G401.6 (cell line): ENCODE measurements at regions not wholly inside any gene's neighbourhood (a gene's known extent, or its start where the extent isn't known, plus 50 kb on each side); places are given as distances from the start of the nearest gene placed in this dataset.

Experiments
- FAIRE-seq: peaks from 2 replicates; lab custom pipeline; 2012; peaks lifted over from hg19 to GRCh38; lab: Jason Lieb, UNC

DNA sequence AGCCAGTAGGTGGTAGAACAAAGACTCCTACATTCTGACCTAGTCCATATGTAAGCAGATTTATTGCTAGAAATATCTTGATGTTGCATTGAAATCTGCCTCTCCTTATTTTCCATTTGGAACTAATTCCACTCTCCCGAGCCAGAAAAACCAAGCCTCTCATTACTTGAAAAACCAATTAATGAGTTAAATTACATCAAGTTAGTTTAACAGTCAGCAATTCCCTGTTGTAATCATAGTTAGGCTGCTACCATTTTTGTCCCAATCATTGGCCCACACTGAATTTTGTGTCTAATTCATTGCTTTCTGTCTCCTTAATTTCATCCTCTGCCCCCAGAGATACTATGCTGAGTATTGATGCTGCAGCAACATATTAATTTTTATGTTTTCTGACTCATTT, 168.3 kb upstream of the TNP1 start:
- FAIRE-seq: no peak

DNA sequence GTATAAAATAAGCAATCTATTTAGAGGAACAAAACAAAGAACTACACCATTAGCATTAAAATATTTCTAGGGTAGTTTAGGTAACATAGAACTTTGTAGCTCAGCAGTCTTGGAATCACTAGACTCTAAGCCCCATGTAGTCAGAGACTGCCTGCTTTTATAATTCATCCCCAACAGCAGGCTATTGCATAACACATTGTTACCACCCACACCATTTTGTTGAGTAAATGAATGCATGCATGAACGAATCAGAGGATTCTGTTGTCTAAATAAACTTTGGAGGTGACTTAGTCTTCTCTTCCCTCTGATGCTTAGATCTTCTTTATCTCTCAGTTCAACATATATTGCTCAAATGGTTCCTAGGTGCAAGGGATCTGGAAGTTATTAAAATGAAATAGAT, 167.6 kb upstream of the TNP1 start:
- FAIRE-seq: no peak

DNA sequence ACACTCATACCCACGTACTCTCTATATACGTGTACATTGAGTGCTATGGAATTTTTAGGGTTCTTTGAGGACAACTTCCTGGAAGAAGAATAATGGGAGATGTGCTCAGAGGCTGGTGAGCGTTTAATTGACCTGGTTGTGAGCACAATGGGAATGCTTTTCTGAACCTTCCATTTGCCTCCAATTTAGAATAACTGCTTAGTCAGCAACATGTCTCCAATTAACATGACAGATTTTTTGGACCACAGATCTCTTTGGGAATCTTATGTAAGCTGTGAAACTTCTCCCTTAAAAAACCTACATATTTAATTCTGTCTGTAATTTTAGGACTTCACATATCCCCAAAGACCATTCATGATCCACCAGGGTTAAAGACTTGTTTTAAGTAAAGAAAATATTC, 166.7 kb upstream of the TNP1 start:
- FAIRE-seq: no peak

DNA sequence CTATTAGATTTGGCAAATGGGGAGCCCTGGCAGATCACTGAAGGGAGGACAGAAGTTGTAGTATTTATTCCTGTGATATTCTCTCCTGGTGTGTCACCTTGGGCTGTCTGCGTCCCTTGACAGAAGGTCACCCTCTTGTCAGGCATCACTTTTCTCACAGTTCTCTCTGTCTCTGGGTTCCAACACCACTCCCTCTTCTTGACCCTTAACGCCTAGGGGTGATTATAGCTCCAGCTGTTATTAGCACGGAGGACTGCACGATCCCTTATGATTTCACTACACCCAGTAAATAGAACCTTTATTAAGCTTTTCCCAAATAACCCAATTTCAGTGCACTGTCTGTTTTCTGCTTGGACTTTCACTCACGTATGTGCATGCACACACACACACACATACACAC, 166.3 kb upstream of the TNP1 start:
- no peak for FAIRE-seq

DNA sequence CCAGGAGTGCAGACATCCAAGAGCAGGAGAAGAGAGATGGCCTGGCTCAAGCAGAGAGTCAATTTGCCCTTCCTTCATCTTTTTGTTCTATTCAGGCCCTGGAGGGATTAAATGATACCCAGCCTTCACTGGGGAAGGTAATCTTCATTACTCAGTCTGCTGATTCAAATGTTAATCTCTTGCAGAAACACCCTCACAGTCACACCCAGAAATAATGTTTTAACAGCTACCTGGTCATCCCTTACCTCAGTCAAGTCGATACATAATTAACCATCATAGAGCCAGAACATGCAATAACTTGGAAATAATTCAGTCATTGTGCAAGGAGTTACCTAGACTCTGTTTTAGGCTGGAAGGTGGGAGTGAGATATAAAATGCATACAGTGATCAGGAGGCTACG, 163.7 kb upstream of the TNP1 start:
- no peak for FAIRE-seq

DNA sequence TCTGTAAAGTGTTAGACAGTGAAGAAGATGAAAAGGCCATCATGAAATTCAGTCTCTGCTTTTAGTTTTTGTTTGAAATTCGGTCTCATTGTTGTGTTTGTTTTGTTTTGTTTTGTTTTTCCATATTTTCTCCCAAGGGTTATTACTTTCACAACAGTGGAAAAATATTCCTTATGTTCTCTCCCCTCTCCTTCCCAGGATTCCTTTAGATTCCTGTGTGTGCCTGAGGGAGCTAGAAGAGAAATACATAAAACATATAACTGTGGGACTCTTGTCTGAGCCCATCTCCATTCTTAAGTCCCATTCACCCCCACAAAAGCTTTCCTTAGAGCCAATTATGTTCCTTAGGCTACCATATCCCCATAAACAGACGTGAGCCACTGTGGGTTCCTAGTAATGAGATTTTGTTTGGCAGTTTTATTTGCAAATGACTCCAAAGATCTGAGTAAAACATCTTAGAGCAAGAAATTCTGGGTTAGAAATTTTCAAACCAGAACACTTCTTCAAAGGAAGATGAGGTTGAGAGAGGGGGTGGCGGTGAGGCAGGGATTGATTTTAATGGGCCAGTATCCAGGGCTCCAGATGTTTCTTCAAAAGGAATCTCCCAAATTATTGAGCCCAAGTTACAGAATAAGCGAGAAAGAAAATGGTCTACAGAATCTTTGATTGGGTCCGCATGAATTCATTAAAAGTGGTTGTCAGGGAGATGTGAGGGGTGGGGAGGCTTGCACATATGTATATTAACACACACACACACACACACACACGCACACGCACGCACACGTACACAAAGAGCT, 157.8 kb upstream of the TNP1 start:
- no peak for FAIRE-seq

DNA sequence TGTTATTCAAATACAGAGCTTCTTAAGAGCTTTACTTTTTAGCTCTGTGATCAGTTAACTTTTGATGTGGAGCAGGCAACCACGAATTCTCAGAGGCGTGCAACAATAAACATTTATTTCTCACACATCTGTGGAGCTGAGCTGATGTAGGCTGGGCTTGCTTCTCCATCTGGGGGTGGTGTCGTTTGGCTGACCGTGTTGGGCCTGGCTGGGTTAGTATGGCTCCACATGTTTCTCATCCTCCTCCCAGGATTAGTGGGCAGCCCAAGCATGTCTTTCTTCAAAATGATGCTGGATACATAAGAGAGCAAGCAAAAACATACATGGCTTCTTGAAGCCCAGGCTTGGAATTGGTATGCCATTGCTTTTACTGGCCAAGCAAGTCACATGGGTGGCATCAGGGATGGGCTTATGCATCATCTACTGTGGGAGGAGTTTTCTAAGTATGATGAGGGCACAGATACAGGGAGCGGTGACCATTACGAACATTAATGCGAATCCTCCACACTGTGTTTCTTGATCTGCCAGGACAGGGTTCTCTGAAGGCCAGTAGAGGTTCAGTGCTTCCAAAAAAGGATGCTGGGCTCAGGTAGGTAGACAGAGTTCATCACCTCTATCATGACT, 157.0 kb upstream of the TNP1 start:
- no peak for FAIRE-seq

DNA sequence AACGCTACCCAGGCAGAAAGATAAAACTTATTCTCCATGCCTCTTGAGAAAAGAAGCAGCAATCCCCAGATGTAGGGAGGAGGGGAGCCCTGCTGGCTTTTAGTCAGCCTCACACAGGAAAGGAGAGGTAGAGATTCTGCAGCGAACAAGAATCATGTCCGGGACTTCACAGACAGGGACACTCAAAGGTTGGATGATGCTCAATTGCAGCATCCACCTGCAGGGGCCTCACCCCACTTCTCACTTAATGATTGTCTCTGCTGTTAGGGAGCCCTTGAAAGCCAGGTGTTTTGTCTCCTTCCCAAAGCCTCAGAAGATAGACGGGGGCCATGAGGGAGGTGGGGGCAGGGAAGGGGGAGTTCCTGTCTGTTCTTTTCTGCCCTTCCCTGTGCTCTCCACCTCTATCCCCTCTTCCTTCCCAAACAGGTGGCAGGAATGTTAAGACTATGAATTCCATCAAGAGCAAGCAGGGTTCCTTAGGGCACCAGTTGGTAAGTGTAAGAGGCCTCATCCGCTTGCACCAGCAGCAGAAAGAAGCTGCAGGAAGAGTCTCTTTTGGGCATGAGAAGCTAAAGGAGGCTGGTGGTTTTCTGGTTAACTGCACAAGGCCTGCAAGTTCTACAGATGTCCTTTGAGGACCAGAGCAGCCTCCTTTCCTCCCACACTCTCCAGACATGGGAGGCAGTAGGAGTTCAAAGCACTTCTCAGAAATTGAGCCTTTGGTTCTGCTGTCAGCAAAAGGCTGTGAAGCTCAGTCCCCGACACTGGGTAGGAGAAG, 154.7 kb upstream of the TNP1 start:
- FAIRE-seq: no peak

DNA sequence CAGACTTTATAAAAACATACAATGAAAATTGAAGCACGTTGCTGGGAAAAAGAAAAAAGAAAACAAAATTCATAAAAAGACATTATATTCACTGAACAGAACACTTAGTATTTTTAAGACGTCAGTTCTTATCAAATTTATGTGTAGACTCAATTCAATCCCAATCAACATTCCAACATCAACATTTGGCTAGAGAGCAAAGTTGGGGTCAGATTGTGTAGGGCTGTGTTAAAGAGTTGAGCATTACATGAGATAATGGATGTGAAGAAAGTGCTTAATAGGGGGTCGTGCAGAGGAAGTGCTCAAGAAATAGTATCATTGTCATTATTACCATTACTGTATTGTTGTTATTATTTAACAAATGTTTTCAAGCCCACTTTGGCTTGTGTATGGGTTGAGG, 154.1 kb upstream of the TNP1 start:
- no peak for FAIRE-seq

DNA sequence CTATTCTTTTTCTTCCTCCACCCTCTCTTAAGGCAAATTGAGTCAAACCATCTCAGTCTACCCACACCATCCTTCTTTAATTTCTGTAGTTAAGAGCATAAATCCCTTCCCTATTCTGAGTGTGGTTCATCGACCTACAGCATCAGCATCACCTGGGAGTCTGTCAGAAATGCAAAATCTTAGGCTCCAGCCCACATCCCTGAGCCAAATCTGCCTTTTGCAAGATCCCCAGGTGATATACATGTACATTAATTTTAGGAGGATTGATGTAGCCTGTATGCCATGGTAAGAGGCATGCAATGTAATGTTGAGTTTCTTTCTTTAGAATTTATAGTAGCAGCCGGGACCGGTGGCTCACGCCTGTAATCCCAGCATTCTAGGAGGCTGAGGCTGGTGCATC, 151.7 kb upstream of the TNP1 start:
- FAIRE-seq: no peak

DNA sequence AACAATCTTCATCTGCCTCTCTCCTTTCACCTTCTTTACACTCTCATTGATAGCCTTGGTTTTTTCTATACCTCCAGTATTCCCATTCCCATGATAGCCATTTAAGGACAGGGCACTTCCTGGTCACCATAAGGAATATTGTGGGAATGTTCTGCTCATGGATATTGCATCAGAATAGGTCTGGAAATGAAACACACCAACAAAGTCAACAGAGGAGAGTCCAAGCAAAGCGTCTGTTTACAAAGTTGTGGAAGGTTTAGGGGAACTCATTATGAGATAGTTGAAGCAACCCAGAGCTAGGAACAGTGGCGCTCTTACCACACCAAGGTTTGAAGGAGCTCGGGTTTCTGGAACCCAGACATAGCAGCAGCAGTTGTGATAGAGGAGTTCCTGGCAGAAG, 150.3 kb upstream of the TNP1 start:
- no peak for FAIRE-seq

DNA sequence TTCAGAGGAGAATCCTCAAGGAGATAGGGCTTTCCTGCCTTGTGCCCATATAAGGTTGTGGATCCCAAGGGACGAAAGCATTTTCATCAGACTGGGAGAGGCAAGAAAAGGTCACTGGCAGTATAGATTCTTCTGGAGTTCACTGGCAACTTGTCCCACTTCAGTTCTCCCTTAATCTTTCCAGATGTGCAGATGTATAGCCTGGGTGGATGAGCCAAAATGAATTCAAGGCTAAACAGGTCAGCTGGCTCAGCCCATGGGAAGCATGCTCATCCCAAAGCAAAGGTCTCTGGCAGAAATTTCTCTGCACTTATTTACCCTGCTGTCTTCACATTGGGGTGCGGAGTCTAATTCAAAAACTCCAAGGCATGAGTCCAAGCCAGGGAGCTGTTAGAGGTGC, 148.9 kb upstream of the TNP1 start:
- FAIRE-seq: no peak

DNA sequence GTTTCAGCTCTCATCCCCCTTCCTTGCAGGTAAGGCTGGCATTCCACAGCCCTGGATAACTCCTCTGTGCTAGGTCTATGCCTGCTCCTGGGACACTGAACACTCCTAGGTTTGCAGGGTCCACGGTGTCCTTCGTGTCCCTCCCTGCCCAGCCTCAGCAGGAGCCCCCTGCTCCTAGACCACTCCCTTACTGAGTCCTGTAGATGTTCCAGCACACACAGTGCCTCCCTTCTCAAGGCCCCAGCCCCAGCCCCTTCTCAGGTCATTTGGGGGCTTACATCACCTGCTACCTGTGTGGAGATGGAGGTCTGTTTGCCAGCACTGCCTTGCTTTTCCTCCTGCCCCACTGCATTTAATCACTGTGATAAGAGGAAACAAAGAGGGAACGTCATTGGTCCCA, 146.4 kb upstream of the TNP1 start:
- FAIRE-seq: no peak

DNA sequence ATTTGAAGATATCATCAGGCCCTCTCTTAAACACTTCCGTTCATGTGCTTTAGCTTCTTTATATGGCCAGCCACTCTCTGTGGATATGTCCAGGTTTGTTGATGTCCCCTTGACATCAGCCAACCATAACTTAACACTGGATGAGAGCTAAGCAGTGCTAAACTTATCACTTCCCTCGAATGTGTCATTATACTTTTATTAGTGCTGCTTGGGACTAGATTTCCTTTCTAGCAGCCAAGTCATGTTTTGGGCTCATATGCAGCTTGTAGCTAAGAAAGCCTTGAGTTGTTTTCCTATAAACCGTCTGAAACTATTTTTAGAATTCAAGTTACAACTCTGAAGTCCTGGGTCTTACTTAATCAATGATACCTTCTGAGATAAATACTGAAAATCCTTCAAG, 144.8 kb upstream of the TNP1 start:
- no peak for FAIRE-seq

DNA sequence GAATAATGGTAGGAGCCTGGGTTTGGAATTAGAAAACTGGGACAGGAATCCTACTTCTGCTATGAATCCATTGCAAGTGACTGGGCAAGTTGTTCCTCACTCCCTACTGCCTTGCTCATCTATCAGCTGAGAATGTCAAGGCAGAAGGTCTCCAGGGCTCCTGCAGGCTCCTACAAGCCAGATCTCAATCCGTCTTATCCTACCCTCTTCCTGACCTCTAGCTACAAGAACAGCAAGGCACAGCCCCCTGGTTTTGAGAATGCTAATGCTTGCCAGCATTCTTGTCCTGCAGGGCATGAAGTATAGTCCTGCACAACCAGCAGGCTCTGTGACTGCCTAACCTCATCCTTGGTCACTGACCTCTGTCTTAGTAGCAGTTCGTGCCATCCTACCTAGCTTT, 141.9 kb upstream of the TNP1 start:
- no peak for FAIRE-seq

DNA sequence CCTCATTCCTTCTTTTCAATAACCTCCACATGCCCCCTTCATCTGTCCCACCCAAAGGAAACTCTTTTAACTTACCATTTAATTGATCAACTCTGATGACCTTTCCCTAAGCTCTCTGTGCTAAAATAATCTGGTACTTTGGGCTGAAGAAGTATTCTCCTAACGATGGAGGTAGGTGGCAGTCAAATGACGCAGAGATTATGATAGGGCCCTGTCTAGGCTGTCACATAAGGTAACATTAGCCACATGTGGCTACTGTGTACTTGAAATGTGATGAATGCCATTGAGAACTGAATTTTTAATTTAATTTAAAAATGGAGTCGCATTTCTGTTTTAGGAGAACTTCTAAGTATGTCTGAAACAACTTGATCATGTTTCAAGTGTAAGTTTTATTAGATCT, 140.5 kb upstream of the TNP1 start:
- no peak for FAIRE-seq

DNA sequence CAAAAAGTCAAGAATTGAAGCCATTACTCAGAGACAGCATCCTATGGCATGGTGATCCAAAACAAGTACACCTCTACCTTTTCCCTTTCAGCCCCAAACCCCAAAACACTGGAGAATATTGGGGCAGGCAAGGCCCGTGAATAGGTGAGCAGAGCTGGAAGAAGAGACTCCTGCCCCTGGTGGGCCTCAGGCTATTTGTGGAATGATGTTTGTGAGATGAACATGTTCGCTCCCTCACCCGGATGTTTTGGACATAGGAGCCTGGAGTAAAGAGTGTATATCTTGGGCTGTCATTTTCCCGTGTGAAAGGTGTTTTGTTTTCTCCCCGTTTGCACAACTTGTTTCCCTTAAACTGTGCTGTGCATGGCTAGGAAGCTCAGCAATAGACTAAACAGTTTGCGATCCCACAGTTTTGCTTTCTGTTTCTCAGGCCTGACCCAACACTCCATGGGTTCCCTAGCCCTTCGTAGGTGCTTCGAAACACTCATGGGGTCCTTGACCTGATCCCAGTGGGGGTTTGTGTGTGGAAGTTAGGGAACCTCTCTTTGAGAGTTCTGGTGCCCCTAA, 136.5 kb upstream of the TNP1 start:
- no peak for FAIRE-seq

DNA sequence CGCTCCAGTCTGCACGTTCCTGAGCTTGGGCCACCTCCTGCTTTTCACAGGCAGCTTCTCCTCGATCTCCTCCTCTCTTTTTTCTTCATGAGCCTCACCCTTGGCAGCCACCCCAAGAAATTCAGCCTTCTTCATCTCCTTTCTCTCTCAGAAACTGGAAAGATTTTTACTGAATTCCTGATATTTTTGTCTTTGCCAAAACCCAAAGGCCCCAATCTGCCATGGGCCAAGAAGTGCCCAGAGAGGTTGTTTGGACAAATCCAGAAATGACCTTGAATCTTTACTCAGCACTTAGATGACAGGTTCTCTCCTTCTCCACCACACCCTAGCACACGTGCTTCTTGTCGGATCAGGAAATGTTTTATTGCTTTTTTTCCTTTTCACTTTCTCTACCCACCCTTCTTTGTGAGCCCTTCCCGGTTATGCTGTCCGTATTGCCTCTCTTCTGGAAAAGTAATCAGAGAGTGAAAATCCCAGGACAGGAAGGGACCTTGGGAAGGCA, 134.5 kb upstream of the TNP1 start:
- FAIRE-seq: no peak

DNA sequence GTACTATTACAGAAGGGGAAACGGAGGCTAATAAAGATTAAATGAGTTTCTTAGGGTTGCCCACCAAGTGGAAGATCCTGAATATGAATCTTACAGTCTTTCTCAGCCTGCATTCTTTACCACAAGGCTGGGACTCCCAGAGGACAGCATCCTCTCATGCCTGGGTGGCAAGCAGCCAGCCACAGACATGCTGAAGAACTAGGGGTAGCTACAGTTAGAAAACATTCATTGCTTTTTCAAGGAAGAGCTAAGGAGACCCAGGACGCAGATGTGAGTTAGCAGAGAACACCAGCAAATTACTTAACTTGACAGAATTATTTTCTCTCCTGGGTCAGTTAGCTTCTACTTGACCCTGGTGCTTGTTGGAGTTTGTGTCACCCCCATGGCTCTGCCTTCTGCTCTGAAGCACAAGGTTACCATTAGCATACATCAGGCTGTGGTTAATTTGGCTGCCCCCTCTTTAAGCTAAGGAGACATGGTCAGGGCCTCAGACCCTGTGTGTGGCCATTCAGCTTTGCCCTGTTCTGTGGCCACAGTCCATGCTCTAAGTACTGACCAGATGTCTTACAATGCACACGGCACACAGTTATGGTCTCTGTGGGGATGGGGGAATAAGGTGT, 132.3 kb upstream of the TNP1 start:
- FAIRE-seq: no peak

DNA sequence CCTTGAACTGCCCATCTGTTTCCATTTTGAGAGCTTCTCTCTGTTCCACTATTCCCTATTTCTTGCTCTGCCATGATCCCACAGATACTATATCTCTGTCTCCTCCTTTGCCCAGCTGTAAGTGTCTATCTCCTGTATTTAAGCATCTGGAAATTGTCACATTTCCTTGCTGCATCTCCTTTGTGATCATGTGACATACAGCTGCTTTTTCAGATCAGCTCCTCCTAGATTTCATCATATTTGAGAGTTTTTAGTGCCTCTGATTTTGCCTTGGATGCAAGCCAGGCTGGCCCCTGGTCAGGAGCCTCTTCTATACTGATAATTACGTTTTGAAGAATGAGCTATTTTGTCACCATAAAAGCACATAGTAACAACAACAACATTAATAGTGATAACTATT, 131.7 kb upstream of the TNP1 start:
- FAIRE-seq: no peak

DNA sequence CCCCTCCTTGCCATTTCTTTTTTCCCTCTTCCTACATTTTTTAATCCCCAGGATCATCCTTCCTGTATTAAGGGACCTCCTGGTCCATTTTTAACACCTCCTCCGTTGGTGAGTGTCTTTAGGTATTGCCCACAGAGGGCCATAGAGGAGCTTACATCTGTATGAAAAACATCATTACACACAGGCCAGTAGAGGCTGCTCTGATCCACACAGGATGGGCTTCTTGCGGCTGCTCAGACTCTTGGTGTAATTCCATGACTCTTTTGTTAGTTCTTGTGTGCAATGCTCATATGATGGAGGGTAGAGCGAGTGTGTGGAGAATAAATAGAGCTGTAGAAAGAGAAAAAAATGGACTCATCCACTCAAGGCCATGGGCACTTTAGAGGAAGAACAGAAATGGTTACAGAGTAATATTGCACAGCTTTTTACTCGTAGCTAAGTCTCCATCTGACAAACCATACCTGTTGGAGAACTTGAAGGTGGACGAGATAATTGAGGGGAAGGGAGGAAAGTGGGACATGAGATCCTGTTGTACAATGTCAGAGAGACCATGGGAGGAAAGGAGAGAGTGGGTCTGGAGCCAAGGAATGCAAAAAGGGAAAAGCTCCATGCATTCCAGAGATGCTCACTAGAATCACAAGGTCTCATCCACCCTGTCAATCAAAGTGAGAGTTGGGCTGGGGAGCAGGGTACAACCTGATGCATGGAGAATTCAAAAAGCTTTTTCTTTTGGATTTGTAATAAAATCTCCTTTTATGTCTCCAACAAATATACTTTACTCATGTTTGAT, 129.7 kb upstream of the TNP1 start:
- no peak for FAIRE-seq
